PC-3 (cell line): ENCODE measurements at regions not wholly inside any gene's neighbourhood (a gene's known extent, or its start where the extent isn't known, plus 50 kb on each side); places are given as distances from the start of the nearest gene placed in this dataset.

Experiments
- ATAC-seq: fragments of 200-7000 bp; cut with Tn5 transposase; 2 replicates; pipeline ENCODE4 v1.9.1; 2020; ENCODE audit warnings: mild to moderate bottlenecking, moderate library complexity
- BruUV-seq: library from RNA; stranded (reverse); fragments of 400-500 nt; replicated peaks from 2 replicates; lab custom pipeline; 2021; lab: Mats Ljungman, UMichigan
- CTCF ChIA-PET: fragments of 300-600 bp; sonication (Branson Sonifier 250); formaldehyde crosslinking; loops from one replicate; lab custom pipeline; 2022; ENCODE audit warnings: antibody characterized with exemption; lab: Charles Lee
- POLR2A ChIA-PET: fragments of 300-600 bp; sonication (Branson Sonifier 250); formaldehyde crosslinking; loops from one replicate; lab custom pipeline; 2022; ENCODE audit warnings: antibody characterized with exemption; ENCODE audit not compliant: unreplicated experiment; lab: Charles Lee
- DNase-seq: peaks from one replicate; pipeline ENCODE4 v3.0.0-alpha.2; 2015
- H2AFZ ChIP-seq: fragments of 300-600 bp; sonication (generic); 2 replicates; pipeline ENCODE4 v1.6.0; 2016; ENCODE audit warnings: antibody characterized with exemption, low read length
- H3F3A ChIP-seq: fragments of 300-600 bp; sonication (generic); one replicate; pipeline ENCODE4 v1.6.0; 2017; ENCODE audit warnings: antibody characterized with exemption, low read length, control low read depth, mild to moderate bottlenecking; ENCODE audit not compliant: unreplicated experiment
- H3K27ac ChIP-seq: fragments of 300-600 bp; sonication (generic); 2 replicates; pipeline ENCODE4 v1.5.1; 2016; ENCODE audit warnings: mild to moderate bottlenecking, low read length
- H3K27me3 ChIP-seq: fragments of 300-600 bp; sonication (generic); 2 replicates; pipeline ENCODE4 v1.6.1; 2016; ENCODE audit warnings: low read length, mixed read lengths
- H3K36me3 ChIP-seq: fragments of 300-600 bp; sonication (generic); 2 replicates; pipeline ENCODE4 v1.6.1; 2016; ENCODE audit warnings: low read depth, mixed run types, low read length, mixed read lengths
- H3K4me1 ChIP-seq: fragments of 300-600 bp; sonication (generic); 2 replicates; pipeline ENCODE4 v1.5.1; 2016; ENCODE audit warnings: low read length; ENCODE audit not compliant: insufficient read depth
- H3K4me2 ChIP-seq: fragments of 300-600 bp; sonication (generic); 2 replicates; pipeline ENCODE4 v1.6.0; 2016; ENCODE audit warnings: low read length
- H3K4me3 ChIP-seq: fragments of 300-600 bp; sonication (generic); 2 replicates; pipeline ENCODE4 v1.5.1; 2016; ENCODE audit warnings: mild to moderate bottlenecking, low read length, mixed read lengths
- H3K79me2 ChIP-seq: fragments of 300-600 bp; sonication (generic); 2 replicates; pipeline ENCODE4 v1.6.1; 2017; ENCODE audit warnings: low read length, mixed read lengths
- H3K9ac ChIP-seq: fragments of 300-600 bp; sonication (generic); 2 replicates; pipeline ENCODE4 v1.6.0; 2016; ENCODE audit warnings: mild to moderate bottlenecking, low read length
- H3K9me2 ChIP-seq: fragments of 300-600 bp; sonication (generic); replicated peaks from 2 replicates; pipeline ENCODE4 v1.6.1; 2016; ENCODE audit warnings: mixed run types, low read length, mixed read lengths
- H3K9me3 ChIP-seq: fragments of 300-600 bp; sonication (generic); 2 replicates; pipeline ENCODE4 v1.6.1; 2016; ENCODE audit warnings: low read length, mixed read lengths
- H4K20me1 ChIP-seq: fragments of 300-600 bp; sonication (generic); 2 replicates; pipeline ENCODE4 v1.6.1; 2016; ENCODE audit warnings: low read length, mixed read lengths
- EZH2 ChIP-seq: fragments of 300-600 bp; sonication (generic); IDR thresholded peaks from one replicate; pipeline ENCODE4 v1.6.1; 2017; ENCODE audit warnings: antibody characterized with exemption, mild to moderate bottlenecking, low read length; ENCODE audit not compliant: unreplicated experiment
- EZH2phosphoT487 ChIP-seq: fragments of 300-600 bp; sonication (generic); IDR thresholded peaks from 2 replicates; pipeline ENCODE4 v1.6.1; 2018; ENCODE audit warnings: mild to moderate bottlenecking, antibody characterized with exemption, low read length, borderline replicate concordance
- intact Hi-C: fragments of 100-400 bp; cut with micrococcal nuclease; formaldehyde crosslinking; loops from 2 replicates; pipeline ENCODE4 v1.9.0; 2023
- TF ChIP-seq, protein P1 (sequence below): fragments of 300-600 bp; sonication (generic); conservative IDR thresholded peaks from 2 replicates; pipeline ENCODE4 v1.5.1; 2017; ENCODE audit warnings: antibody characterized with exemption, low read depth, mild to moderate bottlenecking, low read length

DNA sequence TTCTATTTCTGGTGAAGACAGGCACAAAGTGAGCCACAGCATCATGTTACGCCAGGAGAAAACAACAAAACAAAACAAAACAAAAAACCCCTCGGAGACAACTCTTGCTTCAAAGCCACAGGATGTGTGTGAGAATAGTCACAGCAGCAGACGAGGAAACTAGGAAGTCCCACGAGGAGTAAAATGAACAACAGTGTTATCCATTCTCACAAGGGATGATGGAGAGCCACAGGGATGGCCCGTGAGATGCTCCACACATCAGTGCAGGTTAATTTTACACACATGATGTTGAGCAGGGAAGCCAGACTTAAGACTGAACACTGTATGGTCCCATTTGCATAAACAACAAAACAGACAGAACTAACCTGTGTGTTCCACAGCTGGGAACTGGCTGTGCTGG is 128.5 kb upstream of the TMEM18 start:
- Histone ChIP-seq H3K27ac (no peak overlapping the region), H3K27me3 (peaks cover 10% of the 10 kb centered on the region; the same call in 1 of the 2 replicates), H3K79me2 (no peaks in the 10 kb centered on the region), H3K9me2 (no peaks in the 10 kb centered on the region), H3K9me3 (no peaks in the 10 kb centered on the region), H3K36me3 (no peaks in the 10 kb centered on the region), H2AFZ (no peak overlapping the region), H3K4me1 (no peaks in the 10 kb centered on the region), H3K4me3 (no peak overlapping the region), H4K20me1 (no peaks in the 10 kb centered on the region), H3F3A (no peaks in the 10 kb centered on the region), H3K4me2 (no peak overlapping the region), H3K9ac (no peak overlapping the region)
- TF ChIP-seq EZH2: no peak
- TF ChIP-seq, protein P1, sequence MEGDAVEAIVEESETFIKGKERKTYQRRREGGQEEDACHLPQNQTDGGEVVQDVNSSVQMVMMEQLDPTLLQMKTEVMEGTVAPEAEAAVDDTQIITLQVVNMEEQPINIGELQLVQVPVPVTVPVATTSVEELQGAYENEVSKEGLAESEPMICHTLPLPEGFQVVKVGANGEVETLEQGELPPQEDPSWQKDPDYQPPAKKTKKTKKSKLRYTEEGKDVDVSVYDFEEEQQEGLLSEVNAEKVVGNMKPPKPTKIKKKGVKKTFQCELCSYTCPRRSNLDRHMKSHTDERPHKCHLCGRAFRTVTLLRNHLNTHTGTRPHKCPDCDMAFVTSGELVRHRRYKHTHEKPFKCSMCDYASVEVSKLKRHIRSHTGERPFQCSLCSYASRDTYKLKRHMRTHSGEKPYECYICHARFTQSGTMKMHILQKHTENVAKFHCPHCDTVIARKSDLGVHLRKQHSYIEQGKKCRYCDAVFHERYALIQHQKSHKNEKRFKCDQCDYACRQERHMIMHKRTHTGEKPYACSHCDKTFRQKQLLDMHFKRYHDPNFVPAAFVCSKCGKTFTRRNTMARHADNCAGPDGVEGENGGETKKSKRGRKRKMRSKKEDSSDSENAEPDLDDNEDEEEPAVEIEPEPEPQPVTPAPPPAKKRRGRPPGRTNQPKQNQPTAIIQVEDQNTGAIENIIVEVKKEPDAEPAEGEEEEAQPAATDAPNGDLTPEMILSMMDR: no peak
- TF ChIP-seq EZH2phosphoT487: no peak
- CTCF ChIA-PET: no interaction called here
- no peak for DNase-seq
- intact Hi-C loops: no loop called here
- no peak for ATAC-seq
- POLR2A ChIA-PET: no interaction called here
- BruUV-seq: no TSS peak

DNA sequence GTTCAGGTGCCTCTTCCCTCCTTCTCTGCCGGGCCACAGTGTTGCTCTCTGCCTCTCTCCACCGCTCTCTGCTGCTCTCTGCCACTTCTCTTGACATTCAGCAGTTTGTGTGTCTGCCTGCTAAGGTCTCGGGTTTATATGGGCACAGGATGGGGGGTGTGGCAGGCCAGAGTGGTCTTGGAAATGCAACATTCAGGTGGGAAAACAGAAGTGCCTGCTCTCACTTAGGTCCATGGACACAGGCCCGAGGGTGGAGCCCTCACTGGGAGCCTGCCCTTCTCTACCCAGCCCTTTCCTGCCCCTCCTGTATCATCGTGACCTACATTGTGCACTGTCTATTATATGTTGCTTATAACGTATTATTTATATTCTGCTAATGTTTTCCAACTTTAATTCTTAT is 120.8 kb upstream of the TMEM18 start:
- no peak for ATAC-seq
- no TSS peak for BruUV-seq
- H2AFZ ChIP-seq: no peak overlapping the region

GRCh38 chr2:797556-797955 is 120.3 kb upstream of the TMEM18 start:
- H3K9ac ChIP-seq: no peak overlapping the region
- H3K9me3 ChIP-seq: no peaks in the 10 kb centered on the region
- no peak overlapping the region for H3K27ac ChIP-seq
- H2AFZ ChIP-seq: no peak overlapping the region
- CTCF ChIA-PET: no interaction called here
- no peaks in the 10 kb centered on the region for H3F3A ChIP-seq
- no peak overlapping the region for H3K4me2 ChIP-seq
- no peaks in the 10 kb centered on the region for H4K20me1 ChIP-seq
- no peak overlapping the region for H3K4me3 ChIP-seq
- no TSS peak for BruUV-seq
- POLR2A ChIA-PET: no interaction called here
- H3K79me2 ChIP-seq: no peaks in the 10 kb centered on the region
- H3K27me3 ChIP-seq: peaks cover 63% of the 10 kb centered on the region
- DNase-seq (no peak), ATAC-seq (no peak)
- H3K4me1 ChIP-seq: no peaks in the 10 kb centered on the region
- TF ChIP-seq, protein P1: no peak
- TF ChIP-seq EZH2phosphoT487 (no peak), EZH2 (no peak)
- H3K9me2 ChIP-seq: no peaks in the 10 kb centered on the region
- intact Hi-C loops: no loop called here
- H3K36me3 ChIP-seq: no peaks in the 10 kb centered on the region

More for the DNA sequence above, 120.8 kb upstream of the TMEM18 start:
- peaks cover 58% of the 10 kb centered on the region for H3K27me3 ChIP-seq
- no peaks in the 10 kb centered on the region for H3K4me1 ChIP-seq
- no peaks in the 10 kb centered on the region for H3F3A ChIP-seq
- H3K9me2 ChIP-seq: no peaks in the 10 kb centered on the region
- CTCF ChIA-PET: no interaction called here
- H3K36me3 ChIP-seq: no peaks in the 10 kb centered on the region
- no peaks in the 10 kb centered on the region for H3K79me2 ChIP-seq
- H3K4me3 ChIP-seq: no peak overlapping the region
- no peak for DNase-seq
- no peaks in the 10 kb centered on the region for H3K9me3 ChIP-seq
- no peak overlapping the region for H3K4me2 ChIP-seq
- POLR2A ChIA-PET: no interaction called here
- H4K20me1 ChIP-seq: no peaks in the 10 kb centered on the region
- no peak overlapping the region for H3K27ac ChIP-seq
- TF ChIP-seq EZH2: no peak
- TF ChIP-seq, protein P1: no peak
- no peak for TF ChIP-seq EZH2phosphoT487
- intact Hi-C loops: no loop called here
- no peak overlapping the region for H3K9ac ChIP-seq
